HEK293 (cell line): ENCODE measurements at regions not wholly inside any gene's neighbourhood (a gene's known extent, or its start where the extent isn't known, plus 50 kb on each side); places are given as distances from the start of the nearest gene placed in this dataset.

Source experiments
- CTCF ChIA-PET: fragments of 350-600 bp; formaldehyde crosslinking; extraction: SDS; loops from one replicate; lab custom pipeline; 2021; ENCODE audit warnings: antibody characterized with exemption; lab: Yijun Ruan, JAX
- POLR2A ChIA-PET: fragments of 300-600 bp; formaldehyde crosslinking; extraction: SDS; loops from one replicate; lab custom pipeline; 2020; ENCODE audit warnings: antibody characterized with exemption, inconsistent platforms; lab: Yijun Ruan, JAX
- H3K27ac ChIP-seq: fragments of 200-500 bp; sonication (Bioruptor generic); 2 replicates; pipeline ENCODE4 v1.5.1; 2014; ENCODE audit warnings: low read depth, low read length, control low read depth, inconsistent platforms; ENCODE audit errors: extremely low read depth
- H3K36me3 ChIP-seq, 2 experiments: fragments of 200-500 bp in 1 of 2; sonication (Bioruptor generic) in 1 of 2; 1 replicate in 1 of 2; 2 replicates in 1 of 2; pipeline ENCODE4 v1.5.1; 2014 to 2017; ENCODE audit warnings: inconsistent platforms in 2 of 2, low read length in 2 of 2; ENCODE audit not compliant: control insufficient read depth in 2 of 2, insufficient read depth in 1 of 2
- H3K4me1 ChIP-seq: fragments of 200-500 bp; sonication (Bioruptor generic); 2 replicates; pipeline ENCODE4 v1.5.1; 2014; ENCODE audit warnings: mild to moderate bottlenecking, low read length, inconsistent platforms; ENCODE audit not compliant: control insufficient read depth, insufficient read depth
- H3K4me3 ChIP-seq: 2 replicates; pipeline ENCODE4 v1.5.1; 2011; ENCODE audit warnings: low read depth, mild to moderate bottlenecking, control low read depth, low read length, moderate library complexity
- H3K9me3 ChIP-seq: fragments of 200-500 bp; sonication (Bioruptor generic); 2 replicates; pipeline ENCODE4 v1.5.1; 2014; ENCODE audit warnings: low read depth, low read length, inconsistent platforms; ENCODE audit not compliant: control insufficient read depth, insufficient read depth
- HOXA7 ChIP-seq: sonication (generic); formaldehyde crosslinking; IDR thresholded peaks from 2 replicates; pipeline ENCODE4 v1.8.1; 2022; ENCODE audit warnings: missing genetic modification reagents, borderline replicate concordance
- KLF10 ChIP-seq: fragments of 450-650 bp; IDR thresholded peaks from 2 replicates; pipeline ENCODE4 v1.5.1; 2018; ENCODE audit warnings: missing biosample characterization, mild to moderate bottlenecking, missing genetic modification characterization
- MZF1 ChIP-seq: fragments of 450-650 bp; formaldehyde crosslinking; IDR thresholded peaks from 2 replicates; pipeline ENCODE4 v1.5.1; 2017; ENCODE audit warnings: missing biosample characterization, missing genetic modification characterization, borderline replicate concordance
- PRDM1 ChIP-seq: fragments of 450-650 bp; formaldehyde crosslinking; IDR thresholded peaks from 2 replicates; pipeline ENCODE4; 2016; ENCODE audit warnings: missing biosample characterization, missing genetic modification characterization
- REPIN1 ChIP-seq: fragments of 450-650 bp; formaldehyde crosslinking; IDR thresholded peaks from 2 replicates; pipeline ENCODE4 v1.5.1; 2017; ENCODE audit warnings: missing biosample characterization, missing genetic modification characterization, low read depth
- WT1 ChIP-seq: fragments of 450-650 bp; formaldehyde crosslinking; IDR thresholded peaks from 2 replicates; pipeline ENCODE4 v1.5.1; 2016; ENCODE audit warnings: missing biosample characterization, missing genetic modification characterization
- ZBTB7A ChIP-seq: fragments of 450-650 bp; formaldehyde crosslinking; IDR thresholded peaks from 2 replicates; pipeline ENCODE4 v1.5.1; 2016; ENCODE audit warnings: low read depth, missing biosample characterization, missing genetic modification characterization
- ZNF157 ChIP-seq: fragments of 450-650 bp; formaldehyde crosslinking; IDR thresholded peaks from 2 replicates; pipeline ENCODE4 v1.5.1; 2016; ENCODE audit warnings: missing biosample characterization, missing genetic modification characterization
- ZNF16 ChIP-seq: fragments of 450-650 bp; formaldehyde crosslinking; IDR thresholded peaks from 2 replicates; pipeline ENCODE4 v1.5.1; 2016; ENCODE audit warnings: low read depth, missing biosample characterization, missing genetic modification characterization
- ZNF2 ChIP-seq: fragments of 450-650 bp; formaldehyde crosslinking; IDR thresholded peaks from 2 replicates; pipeline ENCODE4 v1.5.1; 2016; ENCODE audit warnings: missing biosample characterization, missing genetic modification characterization
- ZNF202 ChIP-seq: fragments of 450-650 bp; formaldehyde crosslinking; IDR thresholded peaks from 2 replicates; pipeline ENCODE4 v1.5.1; 2016; ENCODE audit warnings: missing biosample characterization, missing genetic modification characterization, borderline replicate concordance
- ZNF274 ChIP-seq, 2 experiments: fragments of 200-500 bp in 1 of 2; fragments of 450-650 bp in 1 of 2; sonication (Bioruptor generic) in 1 of 2; formaldehyde crosslinking in 1 of 2; IDR thresholded peaks; 2 replicates each; pipeline versions ENCODE4 v1.5.1 to v1.6.1; 2014 to 2016; ENCODE audit warnings: borderline replicate concordance in 1 of 2, inconsistent platforms in 1 of 2, low read length in 1 of 2, missing biosample characterization in 1 of 2, missing genetic modification characterization in 1 of 2
- ZNF354C ChIP-seq: fragments of 450-650 bp; formaldehyde crosslinking; IDR thresholded peaks from 2 replicates; pipeline ENCODE4 v1.5.1; 2016; ENCODE audit warnings: missing biosample characterization, missing genetic modification characterization, low read depth, borderline replicate concordance
- ZNF416 ChIP-seq: fragments of 450-650 bp; formaldehyde crosslinking; IDR thresholded peaks from 2 replicates; pipeline ENCODE4 v1.5.1; 2016; ENCODE audit warnings: missing biosample characterization, missing genetic modification characterization
- ZNF423 ChIP-seq: fragments of 450-650 bp; formaldehyde crosslinking; IDR thresholded peaks from 2 replicates; pipeline ENCODE4 v1.5.1; 2016; ENCODE audit warnings: missing biosample characterization, missing genetic modification characterization
- ZNF529 ChIP-seq: fragments of 450-650 bp; formaldehyde crosslinking; IDR thresholded peaks from 2 replicates; pipeline ENCODE4 v1.5.1; 2017; ENCODE audit warnings: missing genetic modification characterization, missing biosample characterization; ENCODE audit not compliant: insufficient replicate concordance
- ZNF660 ChIP-seq: fragments of 450-650 bp; IDR thresholded peaks from 2 replicates; pipeline ENCODE4 v1.5.1; 2018; ENCODE audit warnings: missing biosample characterization, mild to moderate bottlenecking, missing genetic modification characterization
- ZNF664 ChIP-seq: fragments of 450-650 bp; formaldehyde crosslinking; IDR thresholded peaks from 2 replicates; pipeline ENCODE4 v1.5.1; 2016; ENCODE audit warnings: missing biosample characterization, missing genetic modification characterization
- ZNF768 ChIP-seq: fragments of 450-650 bp; formaldehyde crosslinking; IDR thresholded peaks from 2 replicates; pipeline ENCODE4 v1.5.1; 2018; ENCODE audit warnings: missing biosample characterization, mild to moderate bottlenecking, missing genetic modification characterization
- ZNF830 ChIP-seq: fragments of 450-650 bp; IDR thresholded peaks from 2 replicates; pipeline ENCODE4 v1.5.0; 2018; ENCODE audit warnings: missing biosample characterization, missing genetic modification characterization, low read depth, mild to moderate bottlenecking, moderate library complexity
- TF ChIP-seq, protein P1 (sequence below): fragments of 450-650 bp; formaldehyde crosslinking; IDR thresholded peaks from 2 replicates; pipeline ENCODE4 v1.5.1; 2016; ENCODE audit warnings: missing biosample characterization, missing genetic modification characterization
- TF ChIP-seq, protein P2 (sequence below): fragments of 450-650 bp; formaldehyde crosslinking; IDR thresholded peaks from 2 replicates; pipeline ENCODE4 v1.5.1; 2016; ENCODE audit warnings: missing biosample characterization, missing genetic modification characterization, borderline replicate concordance
- TF ChIP-seq, protein P3 (sequence below): fragments of 450-650 bp; formaldehyde crosslinking; IDR thresholded peaks from 2 replicates; pipeline ENCODE4 v1.5.0; 2017; ENCODE audit warnings: missing biosample characterization, missing genetic modification characterization, borderline replicate concordance
- TF ChIP-seq, protein P4 (sequence below): fragments of 450-650 bp; formaldehyde crosslinking; IDR thresholded peaks from 2 replicates; pipeline ENCODE4 v1.5.1; 2016; ENCODE audit warnings: missing biosample characterization, missing genetic modification characterization
- TF ChIP-seq, protein P5 (sequence below): fragments of 450-650 bp; formaldehyde crosslinking; IDR thresholded peaks from 2 replicates; pipeline ENCODE4; 2016; ENCODE audit warnings: missing biosample characterization, missing genetic modification characterization
- TF ChIP-seq, protein P6 (sequence below): fragments of 450-650 bp; formaldehyde crosslinking; IDR thresholded peaks from 2 replicates; pipeline ENCODE4 v1.5.1; 2016; ENCODE audit warnings: missing biosample characterization, missing genetic modification characterization, low read depth

DNA sequence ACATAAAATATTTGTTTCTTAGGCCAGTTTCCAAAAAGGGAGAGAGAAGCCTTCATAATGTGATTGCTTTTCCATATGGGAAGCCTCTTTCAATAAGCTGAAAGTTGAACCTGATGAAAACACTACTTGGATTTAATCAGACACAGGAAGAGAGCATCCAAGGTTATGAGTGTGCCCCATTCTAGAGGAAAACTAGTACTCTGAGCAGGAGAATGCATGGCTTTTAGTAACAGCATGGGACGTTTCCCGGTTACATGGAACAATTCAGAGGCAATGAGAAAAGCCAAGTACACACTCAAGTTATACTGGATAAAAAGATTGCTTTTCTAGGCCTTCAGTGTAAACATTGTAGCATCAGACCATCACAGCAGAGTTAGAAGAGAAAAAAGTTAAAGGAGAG lies 315.8 kb downstream of the ZNF516 start (continued):
- TF ChIP-seq, protein P1, sequence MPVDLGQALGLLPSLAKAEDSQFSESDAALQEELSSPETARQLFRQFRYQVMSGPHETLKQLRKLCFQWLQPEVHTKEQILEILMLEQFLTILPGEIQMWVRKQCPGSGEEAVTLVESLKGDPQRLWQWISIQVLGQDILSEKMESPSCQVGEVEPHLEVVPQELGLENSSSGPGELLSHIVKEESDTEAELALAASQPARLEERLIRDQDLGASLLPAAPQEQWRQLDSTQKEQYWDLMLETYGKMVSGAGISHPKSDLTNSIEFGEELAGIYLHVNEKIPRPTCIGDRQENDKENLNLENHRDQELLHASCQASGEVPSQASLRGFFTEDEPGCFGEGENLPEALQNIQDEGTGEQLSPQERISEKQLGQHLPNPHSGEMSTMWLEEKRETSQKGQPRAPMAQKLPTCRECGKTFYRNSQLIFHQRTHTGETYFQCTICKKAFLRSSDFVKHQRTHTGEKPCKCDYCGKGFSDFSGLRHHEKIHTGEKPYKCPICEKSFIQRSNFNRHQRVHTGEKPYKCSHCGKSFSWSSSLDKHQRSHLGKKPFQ, result no peak
- TF ChIP-seq ZNF354C (tag by site-specific recombination), result no peak
- no peak for TF ChIP-seq KLF10
- TF ChIP-seq, protein P2, sequence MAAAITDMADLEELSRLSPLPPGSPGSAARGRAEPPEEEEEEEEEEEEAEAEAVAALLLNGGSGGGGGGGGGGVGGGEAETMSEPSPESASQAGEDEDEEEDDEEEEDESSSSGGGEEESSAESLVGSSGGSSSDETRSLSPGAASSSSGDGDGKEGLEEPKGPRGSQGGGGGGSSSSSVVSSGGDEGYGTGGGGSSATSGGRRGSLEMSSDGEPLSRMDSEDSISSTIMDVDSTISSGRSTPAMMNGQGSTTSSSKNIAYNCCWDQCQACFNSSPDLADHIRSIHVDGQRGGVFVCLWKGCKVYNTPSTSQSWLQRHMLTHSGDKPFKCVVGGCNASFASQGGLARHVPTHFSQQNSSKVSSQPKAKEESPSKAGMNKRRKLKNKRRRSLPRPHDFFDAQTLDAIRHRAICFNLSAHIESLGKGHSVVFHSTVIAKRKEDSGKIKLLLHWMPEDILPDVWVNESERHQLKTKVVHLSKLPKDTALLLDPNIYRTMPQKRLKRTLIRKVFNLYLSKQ (tag by site-specific recombination), result no peak
- no peak for TF ChIP-seq PRDM1 (tag by site-specific recombination)
- no peak for TF ChIP-seq ZNF202 (tag by site-specific recombination)
- TF ChIP-seq, protein P3, sequence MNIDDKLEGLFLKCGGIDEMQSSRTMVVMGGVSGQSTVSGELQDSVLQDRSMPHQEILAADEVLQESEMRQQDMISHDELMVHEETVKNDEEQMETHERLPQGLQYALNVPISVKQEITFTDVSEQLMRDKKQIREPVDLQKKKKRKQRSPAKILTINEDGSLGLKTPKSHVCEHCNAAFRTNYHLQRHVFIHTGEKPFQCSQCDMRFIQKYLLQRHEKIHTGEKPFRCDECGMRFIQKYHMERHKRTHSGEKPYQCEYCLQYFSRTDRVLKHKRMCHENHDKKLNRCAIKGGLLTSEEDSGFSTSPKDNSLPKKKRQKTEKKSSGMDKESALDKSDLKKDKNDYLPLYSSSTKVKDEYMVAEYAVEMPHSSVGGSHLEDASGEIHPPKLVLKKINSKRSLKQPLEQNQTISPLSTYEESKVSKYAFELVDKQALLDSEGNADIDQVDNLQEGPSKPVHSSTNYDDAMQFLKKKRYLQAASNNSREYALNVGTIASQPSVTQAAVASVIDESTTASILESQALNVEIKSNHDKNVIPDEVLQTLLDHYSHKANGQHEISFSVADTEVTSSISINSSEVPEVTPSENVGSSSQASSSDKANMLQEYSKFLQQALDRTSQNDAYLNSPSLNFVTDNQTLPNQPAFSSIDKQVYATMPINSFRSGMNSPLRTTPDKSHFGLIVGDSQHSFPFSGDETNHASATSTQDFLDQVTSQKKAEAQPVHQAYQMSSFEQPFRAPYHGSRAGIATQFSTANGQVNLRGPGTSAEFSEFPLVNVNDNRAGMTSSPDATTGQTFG (tag by site-specific recombination), result no peak

DNA sequence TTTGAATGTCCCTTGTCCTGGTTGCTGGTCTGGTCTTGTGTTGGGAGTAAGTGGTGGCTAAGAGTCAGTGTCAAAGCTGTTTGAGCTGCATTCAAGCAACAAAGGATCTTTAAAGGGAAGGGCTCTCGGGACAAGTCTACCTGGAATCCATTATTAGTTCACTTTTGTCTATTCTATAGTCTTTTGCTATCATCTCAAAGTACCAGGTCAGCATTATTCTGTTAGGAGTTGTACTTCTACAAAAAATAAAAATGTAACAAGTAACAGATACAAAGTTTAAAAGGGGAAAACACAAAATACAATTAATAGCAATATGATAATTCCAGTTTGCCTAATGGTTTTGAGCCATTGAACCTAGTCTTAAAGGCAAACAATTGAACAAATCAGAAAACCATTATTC lies 317.9 kb downstream of the ZNF516 start:
- POLR2A ChIA-PET, result no interaction called here
- no peaks in the 10 kb centered on the region for H3K4me1 ChIP-seq
- TF ChIP-seq ZNF423 (no peak), ZNF16 (no peak), ZNF830 (tag by site-specific recombination) (no peak), ZNF416 (tag by site-specific recombination) (no peak), WT1 (tag by site-specific recombination) (no peak), ZNF274 (IDR thresholded peaks at IDR 0.05; ENCODE audit: low read length) (no peak), ZNF274 (tag by site-specific recombination; IDR thresholded peaks at IDR 0.05; ENCODE audit: borderline replicate concordance) (no peak), REPIN1 (no peak), ZNF664 (tag by site-specific recombination) (no peak), ZNF2 (tag by site-specific recombination) (no peak), ZNF529 (tag by site-specific recombination) (no peak), ZBTB7A (tag by site-specific recombination) (no peak), MZF1 (tag by site-specific recombination) (no peak), HOXA7 (CRISPR knock-in tag) (no peak), ZNF768 (tag by site-specific recombination) (no peak), ZNF660 (no peak), ZNF157 (tag by site-specific recombination) (no peak)
- TF ChIP-seq, protein P4, sequence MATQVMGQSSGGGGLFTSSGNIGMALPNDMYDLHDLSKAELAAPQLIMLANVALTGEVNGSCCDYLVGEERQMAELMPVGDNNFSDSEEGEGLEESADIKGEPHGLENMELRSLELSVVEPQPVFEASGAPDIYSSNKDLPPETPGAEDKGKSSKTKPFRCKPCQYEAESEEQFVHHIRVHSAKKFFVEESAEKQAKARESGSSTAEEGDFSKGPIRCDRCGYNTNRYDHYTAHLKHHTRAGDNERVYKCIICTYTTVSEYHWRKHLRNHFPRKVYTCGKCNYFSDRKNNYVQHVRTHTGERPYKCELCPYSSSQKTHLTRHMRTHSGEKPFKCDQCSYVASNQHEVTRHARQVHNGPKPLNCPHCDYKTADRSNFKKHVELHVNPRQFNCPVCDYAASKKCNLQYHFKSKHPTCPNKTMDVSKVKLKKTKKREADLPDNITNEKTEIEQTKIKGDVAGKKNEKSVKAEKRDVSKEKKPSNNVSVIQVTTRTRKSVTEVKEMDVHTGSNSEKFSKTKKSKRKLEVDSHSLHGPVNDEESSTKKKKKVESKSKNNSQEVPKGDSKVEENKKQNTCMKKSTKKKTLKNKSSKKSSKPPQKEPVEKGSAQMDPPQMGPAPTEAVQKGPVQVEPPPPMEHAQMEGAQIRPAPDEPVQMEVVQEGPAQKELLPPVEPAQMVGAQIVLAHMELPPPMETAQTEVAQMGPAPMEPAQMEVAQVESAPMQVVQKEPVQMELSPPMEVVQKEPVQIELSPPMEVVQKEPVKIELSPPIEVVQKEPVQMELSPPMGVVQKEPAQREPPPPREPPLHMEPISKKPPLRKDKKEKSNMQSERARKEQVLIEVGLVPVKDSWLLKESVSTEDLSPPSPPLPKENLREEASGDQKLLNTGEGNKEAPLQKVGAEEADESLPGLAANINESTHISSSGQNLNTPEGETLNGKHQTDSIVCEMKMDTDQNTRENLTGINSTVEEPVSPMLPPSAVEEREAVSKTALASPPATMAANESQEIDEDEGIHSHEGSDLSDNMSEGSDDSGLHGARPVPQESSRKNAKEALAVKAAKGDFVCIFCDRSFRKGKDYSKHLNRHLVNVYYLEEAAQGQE (tag by site-specific recombination), result no peak
- TF ChIP-seq, protein P5, sequence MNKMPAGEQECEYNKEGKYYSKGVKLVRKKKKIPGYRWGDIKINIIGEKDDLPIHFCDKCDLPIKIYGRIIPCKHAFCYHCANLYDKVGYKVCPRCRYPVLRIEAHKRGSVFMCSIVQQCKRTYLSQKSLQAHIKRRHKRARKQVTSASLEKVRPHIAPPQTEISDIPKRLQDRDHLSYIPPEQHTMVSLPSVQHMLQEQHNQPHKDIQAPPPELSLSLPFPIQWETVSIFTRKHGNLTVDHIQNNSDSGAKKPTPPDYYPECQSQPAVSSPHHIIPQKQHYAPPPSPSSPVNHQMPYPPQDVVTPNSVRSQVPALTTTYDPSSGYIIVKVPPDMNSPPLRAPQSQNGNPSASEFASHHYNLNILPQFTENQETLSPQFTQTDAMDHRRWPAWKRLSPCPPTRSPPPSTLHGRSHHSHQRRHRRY, result no peak
- TF ChIP-seq, protein P6, sequence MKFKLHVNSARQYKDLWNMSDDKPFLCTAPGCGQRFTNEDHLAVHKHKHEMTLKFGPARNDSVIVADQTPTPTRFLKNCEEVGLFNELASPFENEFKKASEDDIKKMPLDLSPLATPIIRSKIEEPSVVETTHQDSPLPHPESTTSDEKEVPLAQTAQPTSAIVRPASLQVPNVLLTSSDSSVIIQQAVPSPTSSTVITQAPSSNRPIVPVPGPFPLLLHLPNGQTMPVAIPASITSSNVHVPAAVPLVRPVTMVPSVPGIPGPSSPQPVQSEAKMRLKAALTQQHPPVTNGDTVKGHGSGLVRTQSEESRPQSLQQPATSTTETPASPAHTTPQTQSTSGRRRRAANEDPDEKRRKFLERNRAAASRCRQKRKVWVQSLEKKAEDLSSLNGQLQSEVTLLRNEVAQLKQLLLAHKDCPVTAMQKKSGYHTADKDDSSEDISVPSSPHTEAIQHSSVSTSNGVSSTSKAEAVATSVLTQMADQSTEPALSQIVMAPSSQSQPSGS (tag by site-specific recombination), result no peak
- TF ChIP-seq, all 188 proteins: peak for 0
- Histone ChIP-seq H3K9me3 (no peaks in the 10 kb centered on the region), H3K4me3 (no peak overlapping the region), H3K36me3 (no peaks in the 10 kb centered on the region), H3K27ac (no peak overlapping the region)
- CTCF ChIA-PET, result no interaction called here
